ENCODE measurements at regions not wholly inside any gene's neighbourhood (a gene's known extent, or its start where the extent isn't known, plus 50 kb on each side); places are given as distances from the start of the nearest gene placed in this dataset.

DNA sequence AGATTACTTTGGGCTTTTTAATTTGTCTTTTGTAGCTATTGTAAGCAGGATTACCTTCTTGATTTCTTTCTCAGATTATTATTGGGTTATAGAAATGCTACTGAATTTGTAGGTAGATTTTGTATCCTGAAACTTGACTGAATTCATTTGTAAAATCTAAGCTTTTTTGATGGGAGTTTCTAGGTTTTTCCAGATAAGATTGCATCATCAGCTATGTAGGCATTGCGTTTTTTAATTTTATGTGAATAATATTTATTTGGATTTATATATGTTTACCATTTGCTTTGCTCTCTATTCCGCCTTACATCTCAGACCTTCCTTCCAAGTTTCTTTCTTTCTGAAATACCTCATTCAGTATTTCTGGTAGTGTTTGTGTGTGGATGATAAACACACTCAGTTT, 351.7 kb upstream of the ANKRD30A start:
- CTCF ChIA-PET = interaction anchor here (0.7 kb wide), 1 partner anchor 48 kb away, joined by 3 read pairs; no protein-coding TSS in a partner anchor
- Histone ChIP-seq H2AFZ (replicated peaks; ENCODE audit: low read length, poor library complexity) (no peak overlapping the region), H3K36me3 (ENCODE audit: control insufficient read depth, insufficient read depth, low read length) (no peaks in the 10 kb centered on the region), H2BK120ac (ENCODE audit: low read depth, low read length) (no peak overlapping the region), H3K27me3 (ENCODE audit: control insufficient read depth, insufficient read depth, low read length) (no peaks in the 10 kb centered on the region), H3K18ac (ENCODE audit: low read depth, low read length) (no peak overlapping the region), H3K23ac (ENCODE audit: low read depth, low read length) (no peak overlapping the region), H2BK20ac (ENCODE audit: low read depth, low read length) (no peak overlapping the region), H3K4ac (ENCODE audit: low read depth, low read length) (no peak overlapping the region), H3K27ac (ENCODE audit: insufficient read depth, low read length) (no peak overlapping the region), H3K9ac (ENCODE audit: low read depth, low read length) (no peak overlapping the region), H2AK9ac (replicated peaks; ENCODE audit: low read depth, low read length, poor library complexity) (no peak overlapping the region), H4K20me1 (ENCODE audit: insufficient read depth, low read length) (no peaks in the 10 kb centered on the region), H2BK15ac (ENCODE audit: low read depth, low read length) (no peak overlapping the region), H3K9me1 (ENCODE audit: insufficient read depth, low read length) (no peaks in the 10 kb centered on the region), H4K8ac (ENCODE audit: low read depth in 2 of 2, low read length in 2 of 2) (no peak overlapping the region), H3K14ac (replicated peaks; ENCODE audit: low read depth, low read length) (no peak overlapping the region), H4K5ac (ENCODE audit: low read depth, low read length) (no peak overlapping the region), H3K4me2 (ENCODE audit: low read depth, low read length) (no peak overlapping the region), H3K9me3 (ENCODE audit: control insufficient read depth, insufficient read depth, low read length) (no peaks in the 10 kb centered on the region), H4K91ac (ENCODE audit: insufficient read depth, low read depth, low read length) (no peak overlapping the region), H3K79me1 (ENCODE audit: low read depth in 1 of 2, low read length in 2 of 2) (no peaks in the 10 kb centered on the region), H3K4me3 (ENCODE audit: insufficient read depth, low read depth, low read length) (no peak overlapping the region), H2AK5ac (ENCODE audit: low read depth, low read length) (no peak overlapping the region), H3K4me1 (ENCODE audit: control insufficient read depth, insufficient read depth, low read length) (no peaks in the 10 kb centered on the region), H2BK5ac (ENCODE audit: low read depth, low read length, poor library complexity, severe bottlenecking) (no peak overlapping the region), H3K56ac (ENCODE audit: extremely low read depth, insufficient read depth, low read length) (no peak overlapping the region)
- no CpG with 5 or more reads among the region's 2 CpGs for WGBS, 2 experiments (ENCODE audit: extremely low coverage in 2 of 2, insufficient read length in 1 of 2)
- in situ Hi-C loops (cut with MboI; ENCODE audit: low sequenced_read_pairs) = no loop called here
- DNase-seq (no peak), ATAC-seq (ENCODE audit: low read depth) (no peak)
- POLR2A ChIA-PET (ENCODE audit: unreplicated experiment) = no interaction called here
- intact Hi-C loops (cut with micrococcal nuclease) = loop anchor here (10.0 kb wide), 1 partner anchor 859 kb away; no protein-coding TSS in a partner anchor
- dilution Hi-C loops (cut with HindIII; ENCODE audit: low sequenced_read_pairs, unreplicated experiment) = no loop called here
- TF ChIP-seq CEBPB (IDR thresholded peaks at IDR 0.05; ENCODE audit: low read depth, low read length) = peak; percentile 46; the same call in 1 of the 2 replicates
- TF ChIP-seq CHD1 (IDR thresholded peaks at IDR 0.05; ENCODE audit: low read depth, low read length) = no peak
- TF ChIP-seq, protein P1, sequence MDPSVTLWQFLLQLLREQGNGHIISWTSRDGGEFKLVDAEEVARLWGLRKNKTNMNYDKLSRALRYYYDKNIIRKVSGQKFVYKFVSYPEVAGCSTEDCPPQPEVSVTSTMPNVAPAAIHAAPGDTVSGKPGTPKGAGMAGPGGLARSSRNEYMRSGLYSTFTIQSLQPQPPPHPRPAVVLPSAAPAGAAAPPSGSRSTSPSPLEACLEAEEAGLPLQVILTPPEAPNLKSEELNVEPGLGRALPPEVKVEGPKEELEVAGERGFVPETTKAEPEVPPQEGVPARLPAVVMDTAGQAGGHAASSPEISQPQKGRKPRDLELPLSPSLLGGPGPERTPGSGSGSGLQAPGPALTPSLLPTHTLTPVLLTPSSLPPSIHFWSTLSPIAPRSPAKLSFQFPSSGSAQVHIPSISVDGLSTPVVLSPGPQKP (IDR thresholded peaks at IDR 0.05; ENCODE audit: borderline replicate concordance, low read depth, low read length) = no peak
- TF ChIP-seq MAFK (IDR thresholded peaks at IDR 0.05; ENCODE audit: low read depth, low read length) = no peak
- no peak for TF ChIP-seq RAD21 (IDR thresholded peaks at IDR 0.05; ENCODE audit: low read length)
- TF ChIP-seq POLR2A (IDR thresholded peaks at IDR 0.05; ENCODE audit: low read depth, low read length) = no peak
- TF ChIP-seq FOS (IDR thresholded peaks at IDR 0.05; ENCODE audit: low read depth, low read length) = no peak
- TF ChIP-seq RCOR1 (IDR thresholded peaks at IDR 0.05; ENCODE audit: insufficient replicate concordance, low read length) = no peak
- TF ChIP-seq RFX5 (IDR thresholded peaks at IDR 0.05; ENCODE audit: low read depth, low read length) = no peak
- BruUV-seq (replicated peaks) = no TSS peak

All from IMR-90 (cell line).